OCI-LY1 (cell line): ENCODE measurements at regions not wholly inside any gene's neighbourhood (a gene's known extent, or its start where the extent isn't known, plus 50 kb on each side); places are given as distances from the start of the nearest gene placed in this dataset.

Experiments used
- H2AFZ ChIP-seq: fragments of 200-600 bp; sonication (generic), shearing (Covaris generic); 2 replicates; pipeline ENCODE4 v1.6.0; 2014; ENCODE audit warnings: antibody characterized with exemption, mild to moderate bottlenecking, low read length
- H3F3A ChIP-seq: fragments of 200-600 bp; sonication (generic), shearing (Covaris generic); 2 replicates; pipeline ENCODE4 v1.6.0; 2014; ENCODE audit warnings: mild to moderate bottlenecking, antibody characterized with exemption, low read length, moderate library complexity; ENCODE audit not compliant: insufficient read depth
- H3K27ac ChIP-seq: fragments of 200-600 bp; sonication (generic); 2 replicates; pipeline ENCODE4 v1.5.1; 2014; ENCODE audit warnings: low read length, mixed run types, mild to moderate bottlenecking, low read depth; ENCODE audit not compliant: poor library complexity, severe bottlenecking
- H3K27me3 ChIP-seq: fragments of 200-600 bp; sonication (generic); 2 replicates; pipeline ENCODE4 v1.6.0; 2014; ENCODE audit warnings: antibody characterized with exemption, mild to moderate bottlenecking, low read length, moderate library complexity; ENCODE audit not compliant: insufficient read depth
- H3K36me3 ChIP-seq: fragments of 200-600 bp; sonication (generic); 2 replicates; pipeline ENCODE4 v1.6.1; 2014; ENCODE audit warnings: mild to moderate bottlenecking, antibody characterized with exemption, low read length, moderate library complexity, mixed read lengths; ENCODE audit not compliant: insufficient read depth
- H3K4me1 ChIP-seq: fragments of 200-600 bp; sonication (generic); 2 replicates; pipeline ENCODE4 v1.5.1; 2014; ENCODE audit warnings: mild to moderate bottlenecking, low read length, moderate library complexity; ENCODE audit not compliant: insufficient read depth, severe bottlenecking
- H3K4me2 ChIP-seq: fragments of 200-600 bp; sonication (generic), shearing (Covaris generic); 2 replicates; pipeline ENCODE4 v1.6.1; 2014; ENCODE audit warnings: low read length
- H3K4me3 ChIP-seq: fragments of 200-600 bp; sonication (generic); 2 replicates; pipeline ENCODE4 v1.5.1; 2014; ENCODE audit warnings: low read length, low read depth, mild to moderate bottlenecking, mixed read lengths; ENCODE audit not compliant: poor library complexity, severe bottlenecking
- H3K79me2 ChIP-seq: fragments of 200-600 bp; shearing (Covaris generic); 2 replicates; pipeline ENCODE4 v1.6.1; 2016; ENCODE audit warnings: mixed run types, low read length, mixed read lengths; ENCODE audit not compliant: insufficient read depth
- H3K9ac ChIP-seq: fragments of 200-600 bp; sonication (generic), shearing (Covaris generic); 2 replicates; pipeline ENCODE4 v1.6.1; 2014; ENCODE audit warnings: mild to moderate bottlenecking, low read length, mixed read lengths
- H3K9me2 ChIP-seq: fragments of 200-600 bp; sonication (generic), shearing (Covaris generic); 2 replicates; pipeline ENCODE4 v1.6.1; 2014; ENCODE audit warnings: low read depth, mild to moderate bottlenecking, low read length, mixed read lengths
- H3K9me3 ChIP-seq: fragments of 200-600 bp; shearing (Covaris generic); 2 replicates; pipeline ENCODE4 v1.6.1; 2014; ENCODE audit warnings: low read length, mixed read lengths
- H4K20me1 ChIP-seq: fragments of 200-600 bp; sonication (generic), shearing (Covaris generic); 2 replicates; pipeline ENCODE4 v1.6.0; 2016; ENCODE audit warnings: mild to moderate bottlenecking, low read length; ENCODE audit not compliant: insufficient read depth
- EZH2 ChIP-seq: fragments of 200-600 bp; sonication (generic), shearing (Covaris generic); IDR thresholded peaks from 2 replicates; pipeline ENCODE4 v1.8.0; 2017; ENCODE audit warnings: borderline replicate concordance, mixed run types, mild to moderate bottlenecking, antibody characterized with exemption, low read length, moderate library complexity, mixed read lengths
- TF ChIP-seq, protein P1 (sequence below): fragments of 200-600 bp; sonication (generic), shearing (Covaris generic); IDR thresholded peaks from 2 replicates; pipeline ENCODE4 v1.5.1; 2017; ENCODE audit warnings: mild to moderate bottlenecking, antibody characterized with exemption, low read length, moderate library complexity, mixed read lengths

GRCh38 chr2:75390169-75390568 is 170.6 kb downstream of the EVA1A start:
- H3K9me2 ChIP-seq, result no peaks in the 10 kb centered on the region
- no peaks in the 10 kb centered on the region for H3K36me3 ChIP-seq
- H2AFZ ChIP-seq, result no peak overlapping the region
- no peak overlapping the region for H3K27ac ChIP-seq
- no peaks in the 10 kb centered on the region for H3F3A ChIP-seq
- no peaks in the 10 kb centered on the region for H4K20me1 ChIP-seq
- no peak overlapping the region for H3K4me2 ChIP-seq
- H3K79me2 ChIP-seq, result no peaks in the 10 kb centered on the region
- no peaks in the 10 kb centered on the region for H3K9me3 ChIP-seq
- H3K27me3 ChIP-seq, result no peaks in the 10 kb centered on the region
- no peak overlapping the region for H3K4me3 ChIP-seq
- no peaks in the 10 kb centered on the region for H3K4me1 ChIP-seq
- no peak for TF ChIP-seq EZH2
- TF ChIP-seq, protein P1, sequence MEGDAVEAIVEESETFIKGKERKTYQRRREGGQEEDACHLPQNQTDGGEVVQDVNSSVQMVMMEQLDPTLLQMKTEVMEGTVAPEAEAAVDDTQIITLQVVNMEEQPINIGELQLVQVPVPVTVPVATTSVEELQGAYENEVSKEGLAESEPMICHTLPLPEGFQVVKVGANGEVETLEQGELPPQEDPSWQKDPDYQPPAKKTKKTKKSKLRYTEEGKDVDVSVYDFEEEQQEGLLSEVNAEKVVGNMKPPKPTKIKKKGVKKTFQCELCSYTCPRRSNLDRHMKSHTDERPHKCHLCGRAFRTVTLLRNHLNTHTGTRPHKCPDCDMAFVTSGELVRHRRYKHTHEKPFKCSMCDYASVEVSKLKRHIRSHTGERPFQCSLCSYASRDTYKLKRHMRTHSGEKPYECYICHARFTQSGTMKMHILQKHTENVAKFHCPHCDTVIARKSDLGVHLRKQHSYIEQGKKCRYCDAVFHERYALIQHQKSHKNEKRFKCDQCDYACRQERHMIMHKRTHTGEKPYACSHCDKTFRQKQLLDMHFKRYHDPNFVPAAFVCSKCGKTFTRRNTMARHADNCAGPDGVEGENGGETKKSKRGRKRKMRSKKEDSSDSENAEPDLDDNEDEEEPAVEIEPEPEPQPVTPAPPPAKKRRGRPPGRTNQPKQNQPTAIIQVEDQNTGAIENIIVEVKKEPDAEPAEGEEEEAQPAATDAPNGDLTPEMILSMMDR, result no peak
- no peak overlapping the region for H3K9ac ChIP-seq

DNA sequence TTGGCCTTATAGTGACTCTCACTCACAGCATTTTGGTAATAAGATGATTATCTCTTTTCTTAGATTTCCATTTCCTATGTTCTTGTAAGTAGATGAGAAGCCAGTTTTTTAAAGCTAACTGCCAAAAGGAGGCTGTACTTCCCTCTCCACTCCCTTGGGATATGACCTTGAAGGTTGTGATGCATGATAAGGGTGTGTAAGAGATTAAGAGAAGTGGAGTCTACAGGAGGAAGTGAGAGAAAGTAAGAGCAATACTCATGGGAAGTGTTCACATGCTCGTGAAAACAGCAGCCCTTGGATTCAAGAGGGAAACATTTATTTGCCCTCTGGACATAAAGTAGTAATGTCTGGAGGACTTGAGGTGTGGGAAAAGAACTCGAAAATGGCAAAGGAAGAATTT is 171.5 kb downstream of the EVA1A start:
- Histone ChIP-seq H3K4me2 (no peak overlapping the region), H3K36me3 (no peaks in the 10 kb centered on the region), H3K27ac (no peak overlapping the region), H3F3A (no peaks in the 10 kb centered on the region), H3K4me1 (no peaks in the 10 kb centered on the region), H4K20me1 (no peaks in the 10 kb centered on the region), H2AFZ (no peak overlapping the region), H3K4me3 (no peak overlapping the region), H3K27me3 (no peaks in the 10 kb centered on the region), H3K9me2 (no peaks in the 10 kb centered on the region), H3K9ac (no peak overlapping the region), H3K9me3 (no peaks in the 10 kb centered on the region), H3K79me2 (no peaks in the 10 kb centered on the region)
- TF ChIP-seq EZH2, result no peak
- TF ChIP-seq, protein P1, result no peak

DNA sequence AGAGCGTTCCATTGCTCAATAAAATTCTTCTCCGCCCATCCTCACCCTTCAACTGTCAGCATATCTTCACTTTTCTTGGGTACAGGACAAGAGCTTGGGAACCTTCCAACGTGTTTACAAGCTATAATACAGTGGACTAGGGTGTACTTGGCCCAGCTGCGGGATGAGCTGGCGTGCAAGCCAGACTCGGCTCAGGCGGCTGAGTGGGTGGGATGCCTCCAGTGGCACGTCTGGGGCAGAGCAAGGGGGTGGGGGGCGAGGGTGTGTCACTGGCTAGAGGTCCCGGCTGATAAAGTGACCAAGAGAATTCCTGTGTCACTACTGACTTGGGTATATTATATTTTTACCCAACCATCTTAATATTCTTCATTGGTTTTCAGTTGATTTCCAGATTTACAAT is 179.7 kb downstream of the EVA1A start:
- H3K27ac ChIP-seq, result no peak overlapping the region
- no peaks in the 10 kb centered on the region for H3K27me3 ChIP-seq
- no peaks in the 10 kb centered on the region for H3K4me1 ChIP-seq
- no peaks in the 10 kb centered on the region for H3K36me3 ChIP-seq
- no peaks in the 10 kb centered on the region for H3K79me2 ChIP-seq
- no peak overlapping the region for H2AFZ ChIP-seq
- no peak overlapping the region for H3K9ac ChIP-seq
- no peak for TF ChIP-seq EZH2
- TF ChIP-seq, protein P1, result no peak
- H3K4me2 ChIP-seq, result no peak overlapping the region
- H3K9me2 ChIP-seq, result no peaks in the 10 kb centered on the region
- no peaks in the 10 kb centered on the region for H4K20me1 ChIP-seq
- no peaks in the 10 kb centered on the region for H3F3A ChIP-seq
- no peaks in the 10 kb centered on the region for H3K9me3 ChIP-seq
- no peak overlapping the region for H3K4me3 ChIP-seq
